ENCODE measurements at regions not wholly inside any gene's neighbourhood (a gene's known extent, or its start where the extent isn't known, plus 50 kb on each side); places are given as distances from the start of the nearest gene placed in this dataset.
A peak's percentile ranks its signal among the peaks of the same experiment; 100 is the strongest.

GRCh38 chr2:234438305-234438977 is 58.4 kb downstream of the ARL4C start:
- Histone ChIP-seq H3K36me3 (ENCODE audit: insufficient read depth, low read length) (no peaks in the 10 kb centered on the region), H3K27me3 (ENCODE audit: insufficient read depth, low read length) (no peaks in the 10 kb centered on the region), H3K9ac (ENCODE audit: low read depth, low read length) (no peak overlapping the region), H3K9me3 (ENCODE audit: insufficient read depth, low read depth, low read length) (no peaks in the 10 kb centered on the region), H3K4me1 (ENCODE audit: insufficient read depth, low read length) (no peaks in the 10 kb centered on the region; the same call in 1 of the 2 replicates), H3K27ac (ENCODE audit: low read depth, low read length) (no peak overlapping the region), H3K4me3 (ENCODE audit: low read length) (no peak overlapping the region)
- WGBS: 77% methylated on average over 10 of the region's 13 CpGs

- H3K4me1 ChIP-seq (ENCODE audit: insufficient read depth, low read length): no peaks in the 10 kb centered on the region; the same call in 1 of the 2 replicates
- no peak overlapping the region for H3K9ac ChIP-seq (ENCODE audit: low read depth, low read length)
- H3K36me3 ChIP-seq (ENCODE audit: insufficient read depth, low read length): no peaks in the 10 kb centered on the region
- H3K27me3 ChIP-seq (ENCODE audit: insufficient read depth, low read length): no peaks in the 10 kb centered on the region
- H3K4me3 ChIP-seq (ENCODE audit: low read length): no peak overlapping the region
- no peaks in the 10 kb centered on the region for H3K9me3 ChIP-seq (ENCODE audit: insufficient read depth, low read depth, low read length)
- no peak overlapping the region for H3K27ac ChIP-seq (ENCODE audit: low read depth, low read length)
- WGBS: 91% methylated on average over 11 of the region's 11 CpGs
Measured at GRCh38 chr2:234437642-234438304, 59.1 kb downstream of the ARL4C start.

- Histone ChIP-seq H3K4me1 (ENCODE audit: insufficient read depth, low read length) (peaks cover under 1% of the 10 kb centered on the region), H3K9ac (ENCODE audit: low read depth, low read length) (no peak overlapping the region), H3K36me3 (ENCODE audit: insufficient read depth, low read length) (no peaks in the 10 kb centered on the region), H3K9me3 (ENCODE audit: insufficient read depth, low read depth, low read length) (no peaks in the 10 kb centered on the region), H3K27me3 (ENCODE audit: insufficient read depth, low read length) (no peaks in the 10 kb centered on the region), H3K27ac (ENCODE audit: low read depth, low read length) (no peak overlapping the region), H3K4me3 (ENCODE audit: low read length) (no peak overlapping the region)
- 85% methylated on average over 6 of the region's 6 CpGs for WGBS
Measured at GRCh38 chr2:234436482-234436837, 60.4 kb downstream of the ARL4C start.

GRCh38 chr2:234435836-234436481 is 60.9 kb downstream of the ARL4C start:
- Histone ChIP-seq H3K36me3 (ENCODE audit: insufficient read depth, low read length) (no peaks in the 10 kb centered on the region), H3K9ac (ENCODE audit: low read depth, low read length) (no peak overlapping the region), H3K27me3 (ENCODE audit: insufficient read depth, low read length) (no peaks in the 10 kb centered on the region), H3K9me3 (ENCODE audit: insufficient read depth, low read depth, low read length) (no peaks in the 10 kb centered on the region), H3K4me1 (ENCODE audit: insufficient read depth, low read length) (peaks cover 5% of the 10 kb centered on the region), H3K27ac (ENCODE audit: low read depth, low read length) (no peak overlapping the region), H3K4me3 (ENCODE audit: low read length) (no peak overlapping the region)
- WGBS: 87% methylated on average over 7 of the region's 7 CpGs

- H3K4me3 ChIP-seq (ENCODE audit: low read length): no peak overlapping the region
- no peaks in the 10 kb centered on the region for H3K36me3 ChIP-seq (ENCODE audit: insufficient read depth, low read length)
- H3K9me3 ChIP-seq (ENCODE audit: insufficient read depth, low read depth, low read length): no peaks in the 10 kb centered on the region
- 96% methylated on average over 3 of the region's 3 CpGs for WGBS
- H3K27ac ChIP-seq (ENCODE audit: low read depth, low read length): no peak overlapping the region
- peaks cover 15% of the 10 kb centered on the region for H3K4me1 ChIP-seq (ENCODE audit: insufficient read depth, low read length)
- peaks cover 12% of the 10 kb centered on the region; the same call in 1 of the 2 replicates for H3K27me3 ChIP-seq (ENCODE audit: insufficient read depth, low read length)
- no peak overlapping the region for H3K9ac ChIP-seq (ENCODE audit: low read depth, low read length)
Measured at GRCh38 chr2:234433201-234433600, 63.7 kb downstream of the ARL4C start.

GRCh38 chr2:234430871-234431270 is 66.0 kb downstream of the ARL4C start:
- H3K27me3 ChIP-seq (ENCODE audit: insufficient read depth, low read length): peaks cover 25% of the 10 kb centered on the region
- peaks cover 33% of the 10 kb centered on the region for H3K4me1 ChIP-seq (ENCODE audit: insufficient read depth, low read length)
- WGBS: 55% methylated on average over 2 of the region's 2 CpGs
- H3K9ac ChIP-seq (ENCODE audit: low read depth, low read length): no peak overlapping the region
- no peaks in the 10 kb centered on the region for H3K36me3 ChIP-seq (ENCODE audit: insufficient read depth, low read length)
- no peak overlapping the region for H3K4me3 ChIP-seq (ENCODE audit: low read length)
- H3K9me3 ChIP-seq (ENCODE audit: insufficient read depth, low read depth, low read length): no peaks in the 10 kb centered on the region
- peak overlapping the region; percentile 49; the same call in 1 of the 2 replicates for H3K27ac ChIP-seq (ENCODE audit: low read depth, low read length)

- H3K27me3 ChIP-seq (ENCODE audit: insufficient read depth, low read length): peaks cover 36% of the 10 kb centered on the region
- H3K9ac ChIP-seq (ENCODE audit: low read depth, low read length): no peak overlapping the region
- H3K27ac ChIP-seq (ENCODE audit: low read depth, low read length): no peak overlapping the region
- 40% methylated on average over 5 of the region's 5 CpGs for WGBS
- peaks cover 33% of the 10 kb centered on the region for H3K4me1 ChIP-seq (ENCODE audit: insufficient read depth, low read length)
- no peaks in the 10 kb centered on the region for H3K36me3 ChIP-seq (ENCODE audit: insufficient read depth, low read length)
- H3K9me3 ChIP-seq (ENCODE audit: insufficient read depth, low read depth, low read length): no peaks in the 10 kb centered on the region
- no peak overlapping the region for H3K4me3 ChIP-seq (ENCODE audit: low read length)
Measured at GRCh38 chr2:234429265-234429664, 67.6 kb downstream of the ARL4C start.

GRCh38 chr2:234427081-234428061 is 69.5 kb downstream of the ARL4C start:
- Histone ChIP-seq H3K27ac (ENCODE audit: low read depth, low read length) (peak overlapping the region; percentile 72), H3K27me3 (ENCODE audit: insufficient read depth, low read length) (peaks cover 36% of the 10 kb centered on the region), H3K4me3 (ENCODE audit: low read length) (no peak overlapping the region), H3K36me3 (ENCODE audit: insufficient read depth, low read length) (no peaks in the 10 kb centered on the region), H3K9ac (ENCODE audit: low read depth, low read length) (no peak overlapping the region; the same call in 1 of the 2 replicates), H3K9me3 (ENCODE audit: insufficient read depth, low read depth, low read length) (no peaks in the 10 kb centered on the region), H3K4me1 (ENCODE audit: insufficient read depth, low read length) (peaks cover 33% of the 10 kb centered on the region)
- 38% methylated on average over 12 of the region's 15 CpGs for WGBS

GRCh38 chr2:234426616-234427015 is 70.3 kb downstream of the ARL4C start:
- Histone ChIP-seq H3K9me3 (ENCODE audit: insufficient read depth, low read depth, low read length) (no peaks in the 10 kb centered on the region), H3K27ac (ENCODE audit: low read depth, low read length) (no peak overlapping the region), H3K4me3 (ENCODE audit: low read length) (no peak overlapping the region), H3K36me3 (ENCODE audit: insufficient read depth, low read length) (no peaks in the 10 kb centered on the region), H3K27me3 (ENCODE audit: insufficient read depth, low read length) (peaks cover 36% of the 10 kb centered on the region), H3K4me1 (ENCODE audit: insufficient read depth, low read length) (peaks cover 33% of the 10 kb centered on the region), H3K9ac (ENCODE audit: low read depth, low read length) (no peak overlapping the region)
- 90% methylated on average over 4 of the region's 4 CpGs for WGBS

GRCh38 chr2:234425639-234426603 is 71.0 kb downstream of the ARL4C start:
- Histone ChIP-seq H3K27ac (ENCODE audit: low read depth, low read length) (no peak overlapping the region), H3K4me3 (ENCODE audit: low read length) (no peak overlapping the region), H3K4me1 (ENCODE audit: insufficient read depth, low read length) (peaks cover 27% of the 10 kb centered on the region), H3K9me3 (ENCODE audit: insufficient read depth, low read depth, low read length) (no peaks in the 10 kb centered on the region), H3K9ac (ENCODE audit: low read depth, low read length) (no peak overlapping the region), H3K27me3 (ENCODE audit: insufficient read depth, low read length) (peaks cover 36% of the 10 kb centered on the region), H3K36me3 (ENCODE audit: insufficient read depth, low read length) (no peaks in the 10 kb centered on the region)
- 75% methylated on average over 7 of the region's 8 CpGs for WGBS
